WTC11 (cell line): ENCODE measurements at regions not wholly inside any gene's neighbourhood (a gene's known extent, or its start where the extent isn't known, plus 50 kb on each side); places are given as distances from the start of the nearest gene placed in this dataset.
"Not testable (repeated sequence)": the region's sequence is repeated elsewhere in the genome, so short reads cannot be mapped to it uniquely, and the experiment has no call there.

ENCODE experiments used
- ATAC-seq: fragments of 200-7000 bp; cut with Tn5 transposase; 2 replicates; pipeline ENCODE4 v1.10.0; 2021; ENCODE audit warnings: mild to moderate bottlenecking, moderate library complexity
- CTCF ChIA-PET: fragments of 300-600 bp; sonication (Branson Sonifier 250); formaldehyde crosslinking; loops from one replicate; lab custom pipeline; 2021; ENCODE audit warnings: antibody characterized with exemption; lab: Charles Lee
- POLR2A ChIA-PET: fragments of 350-600 bp; sonication (Branson Sonifier 250); formaldehyde crosslinking; loops from one replicate; lab custom pipeline; 2021; ENCODE audit warnings: antibody characterized with exemption; lab: Charles Lee
- DNase-seq: peaks from one replicate; pipeline ENCODE4 v3.0.0; 2021; ENCODE audit warnings: low spot score
- H3K27ac Mint-ChIP-seq: 2 replicates; pipeline ENCODE4 v1.8.0; 2021; ENCODE audit warnings: mixed read lengths
- H3K27me3 Mint-ChIP-seq: 2 replicates; pipeline ENCODE4 v1.8.0; 2021; ENCODE audit warnings: low read depth, mild to moderate bottlenecking, moderate library complexity, mixed read lengths
- H3K36me3 Mint-ChIP-seq: 2 replicates; pipeline ENCODE4 v1.8.0; 2021; ENCODE audit warnings: mixed read lengths
- H3K4me1 Mint-ChIP-seq: 2 replicates; pipeline ENCODE4 v1.8.0; 2022; ENCODE audit warnings: mixed read lengths
- H3K4me3 Mint-ChIP-seq: 2 replicates; pipeline ENCODE4 v1.8.0; 2021; ENCODE audit warnings: mild to moderate bottlenecking, moderate library complexity, mixed read lengths
- H3K9me3 Mint-ChIP-seq: 2 replicates; pipeline ENCODE4 v1.8.0; 2021; ENCODE audit warnings: mixed read lengths
- GTF2I ChIP-seq: fragments of 250-450 bp; sonication (Bioruptor Pico); conservative IDR thresholded peaks from 2 replicates; pipeline ENCODE4 v1.4.0; 2021; ENCODE audit warnings: mild to moderate bottlenecking
- NFE2L1 ChIP-seq: sonication (generic); formaldehyde crosslinking; IDR thresholded peaks from 2 replicates; pipeline ENCODE4 v1.8.1; 2023; ENCODE audit warnings: missing genetic modification reagents
- RORB ChIP-seq: fragments of 250-450 bp; sonication (Bioruptor Pico); IDR thresholded peaks from 2 replicates; pipeline ENCODE4 v1.9.0; 2021; ENCODE audit warnings: mild to moderate bottlenecking
- SMAD3 ChIP-seq: sonication (generic); formaldehyde crosslinking; IDR thresholded peaks from 2 replicates; pipeline ENCODE4 v1.8.0; 2022; ENCODE audit warnings: missing genetic modification reagents, mild to moderate bottlenecking, borderline replicate concordance
- SMAD4 ChIP-seq: sonication (generic); formaldehyde crosslinking; IDR thresholded peaks from 2 replicates; pipeline ENCODE4 v1.8.0; 2022; ENCODE audit warnings: mild to moderate bottlenecking, missing genetic modification reagents
- TF ChIP-seq, protein P1 (sequence below): sonication (generic); formaldehyde crosslinking; IDR thresholded peaks from 2 replicates; pipeline ENCODE4 v1.8.0; 2022; ENCODE audit warnings: mild to moderate bottlenecking, missing genetic modification reagents
- TF ChIP-seq, protein P2 (sequence below): sonication (generic); formaldehyde crosslinking; IDR thresholded peaks from 2 replicates; pipeline ENCODE4 v1.8.1; 2023; ENCODE audit warnings: mild to moderate bottlenecking, missing genetic modification reagents
- TF ChIP-seq, protein P3 (sequence below): sonication (generic); formaldehyde crosslinking; IDR thresholded peaks from 2 replicates; pipeline ENCODE4 v1.8.0; 2022; ENCODE audit warnings: mild to moderate bottlenecking, missing genetic modification reagents
- TF ChIP-seq, protein P4 (sequence below): fragments of 250-450 bp; sonication (Bioruptor Pico); IDR thresholded peaks from 2 replicates; pipeline ENCODE4 v1.9.0; 2021; ENCODE audit warnings: mild to moderate bottlenecking
- TF ChIP-seq, protein P5 (sequence below): sonication (generic); formaldehyde crosslinking; IDR thresholded peaks from 2 replicates; pipeline ENCODE4 v1.8.1; 2023; ENCODE audit warnings: mild to moderate bottlenecking, missing genetic modification reagents, borderline replicate concordance
- TF ChIP-seq, protein P6 (sequence below): fragments of 250-450 bp; sonication (Bioruptor Pico); IDR thresholded peaks from 2 replicates; pipeline ENCODE4 v2.1.2; 2022; ENCODE audit warnings: mild to moderate bottlenecking, moderate library complexity
- TF ChIP-seq, protein P7 (sequence below): fragments of 250-450 bp; sonication (Bioruptor Pico); IDR thresholded peaks from 2 replicates; pipeline ENCODE4 v1.9.0; 2021; ENCODE audit warnings: moderate library complexity, mild to moderate bottlenecking, inconsistent platforms, borderline replicate concordance
- TF ChIP-seq, protein P8 (sequence below): sonication (generic); formaldehyde crosslinking; IDR thresholded peaks from 2 replicates; pipeline ENCODE4 v1.8.1; 2023; ENCODE audit warnings: mild to moderate bottlenecking, moderate library complexity, missing genetic modification reagents

DNA sequence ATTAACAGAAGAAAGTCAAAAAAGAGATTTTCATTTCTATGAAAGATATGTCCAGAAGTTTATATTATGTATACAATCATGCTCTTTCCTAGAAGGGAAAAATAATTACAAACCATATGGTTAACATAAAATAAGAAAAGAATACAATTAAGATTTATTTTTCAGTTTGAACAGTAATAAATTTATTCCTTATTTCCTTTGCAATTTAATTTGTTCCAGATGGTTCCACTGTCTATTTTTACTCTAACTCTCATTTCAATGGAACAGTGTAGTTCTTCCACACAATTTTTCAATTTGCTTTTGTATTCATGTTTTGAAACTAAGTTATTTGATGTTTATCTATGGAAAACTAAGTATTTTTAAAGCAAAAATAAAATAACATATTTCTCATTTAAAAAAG is 1026.3 kb downstream of the TAF11L14 start (continued):
- TF ChIP-seq, protein P1, sequence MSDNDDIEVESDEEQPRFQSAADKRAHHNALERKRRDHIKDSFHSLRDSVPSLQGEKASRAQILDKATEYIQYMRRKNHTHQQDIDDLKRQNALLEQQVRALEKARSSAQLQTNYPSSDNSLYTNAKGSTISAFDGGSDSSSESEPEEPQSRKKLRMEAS: no peak
- TF ChIP-seq, protein P2, sequence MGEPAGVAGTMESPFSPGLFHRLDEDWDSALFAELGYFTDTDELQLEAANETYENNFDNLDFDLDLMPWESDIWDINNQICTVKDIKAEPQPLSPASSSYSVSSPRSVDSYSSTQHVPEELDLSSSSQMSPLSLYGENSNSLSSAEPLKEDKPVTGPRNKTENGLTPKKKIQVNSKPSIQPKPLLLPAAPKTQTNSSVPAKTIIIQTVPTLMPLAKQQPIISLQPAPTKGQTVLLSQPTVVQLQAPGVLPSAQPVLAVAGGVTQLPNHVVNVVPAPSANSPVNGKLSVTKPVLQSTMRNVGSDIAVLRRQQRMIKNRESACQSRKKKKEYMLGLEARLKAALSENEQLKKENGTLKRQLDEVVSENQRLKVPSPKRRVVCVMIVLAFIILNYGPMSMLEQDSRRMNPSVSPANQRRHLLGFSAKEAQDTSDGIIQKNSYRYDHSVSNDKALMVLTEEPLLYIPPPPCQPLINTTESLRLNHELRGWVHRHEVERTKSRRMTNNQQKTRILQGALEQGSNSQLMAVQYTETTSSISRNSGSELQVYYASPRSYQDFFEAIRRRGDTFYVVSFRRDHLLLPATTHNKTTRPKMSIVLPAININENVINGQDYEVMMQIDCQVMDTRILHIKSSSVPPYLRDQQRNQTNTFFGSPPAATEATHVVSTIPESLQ (CRISPR knock-in tag): no peak
- TF ChIP-seq SMAD3 (CRISPR knock-in tag) (no peak), NFE2L1 (CRISPR knock-in tag) (no peak)
- TF ChIP-seq, protein P3, sequence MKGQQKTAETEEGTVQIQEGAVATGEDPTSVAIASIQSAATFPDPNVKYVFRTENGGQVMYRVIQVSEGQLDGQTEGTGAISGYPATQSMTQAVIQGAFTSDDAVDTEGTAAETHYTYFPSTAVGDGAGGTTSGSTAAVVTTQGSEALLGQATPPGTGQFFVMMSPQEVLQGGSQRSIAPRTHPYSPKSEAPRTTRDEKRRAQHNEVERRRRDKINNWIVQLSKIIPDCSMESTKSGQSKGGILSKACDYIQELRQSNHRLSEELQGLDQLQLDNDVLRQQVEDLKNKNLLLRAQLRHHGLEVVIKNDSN (CRISPR knock-in tag): no peak
- TF ChIP-seq, protein P4, sequence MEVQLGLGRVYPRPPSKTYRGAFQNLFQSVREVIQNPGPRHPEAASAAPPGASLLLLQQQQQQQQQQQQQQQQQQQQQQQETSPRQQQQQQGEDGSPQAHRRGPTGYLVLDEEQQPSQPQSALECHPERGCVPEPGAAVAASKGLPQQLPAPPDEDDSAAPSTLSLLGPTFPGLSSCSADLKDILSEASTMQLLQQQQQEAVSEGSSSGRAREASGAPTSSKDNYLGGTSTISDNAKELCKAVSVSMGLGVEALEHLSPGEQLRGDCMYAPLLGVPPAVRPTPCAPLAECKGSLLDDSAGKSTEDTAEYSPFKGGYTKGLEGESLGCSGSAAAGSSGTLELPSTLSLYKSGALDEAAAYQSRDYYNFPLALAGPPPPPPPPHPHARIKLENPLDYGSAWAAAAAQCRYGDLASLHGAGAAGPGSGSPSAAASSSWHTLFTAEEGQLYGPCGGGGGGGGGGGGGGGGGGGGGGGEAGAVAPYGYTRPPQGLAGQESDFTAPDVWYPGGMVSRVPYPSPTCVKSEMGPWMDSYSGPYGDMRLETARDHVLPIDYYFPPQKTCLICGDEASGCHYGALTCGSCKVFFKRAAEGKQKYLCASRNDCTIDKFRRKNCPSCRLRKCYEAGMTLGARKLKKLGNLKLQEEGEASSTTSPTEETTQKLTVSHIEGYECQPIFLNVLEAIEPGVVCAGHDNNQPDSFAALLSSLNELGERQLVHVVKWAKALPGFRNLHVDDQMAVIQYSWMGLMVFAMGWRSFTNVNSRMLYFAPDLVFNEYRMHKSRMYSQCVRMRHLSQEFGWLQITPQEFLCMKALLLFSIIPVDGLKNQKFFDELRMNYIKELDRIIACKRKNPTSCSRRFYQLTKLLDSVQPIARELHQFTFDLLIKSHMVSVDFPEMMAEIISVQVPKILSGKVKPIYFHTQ (CRISPR knock-in tag): no peak

DNA sequence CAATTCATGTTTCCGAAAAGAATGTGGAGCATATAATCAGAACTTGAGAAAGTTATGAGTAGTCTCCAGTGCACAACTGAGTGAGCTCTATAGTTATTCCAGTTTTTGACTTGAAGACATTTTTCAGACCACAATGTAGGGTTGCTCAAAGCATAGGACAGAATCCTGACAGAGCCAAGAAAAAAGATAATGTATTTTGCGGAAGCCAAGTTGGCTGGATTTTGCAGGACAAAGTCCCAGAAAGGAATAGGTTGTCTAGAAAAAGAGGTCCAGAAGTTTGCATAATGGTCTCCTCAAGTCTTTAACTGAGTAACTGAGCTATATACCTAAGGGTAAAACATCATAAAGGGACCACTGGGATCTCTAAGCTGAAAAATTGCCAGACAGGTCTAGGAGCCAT is 1028.0 kb downstream of the TAF11L14 start:
- no peak for DNase-seq
- peak overlapping the region; percentile 36; the same call in 1 of the 2 replicates for H3K27ac Mint-ChIP-seq
- CTCF ChIA-PET: no interaction called here
- H3K4me1 Mint-ChIP-seq: peaks cover 32% of the 10 kb centered on the region
- peaks cover 14% of the 10 kb centered on the region for H3K9me3 Mint-ChIP-seq
- ATAC-seq: no peak
- peaks cover 65% of the 10 kb centered on the region for H3K36me3 Mint-ChIP-seq
- H3K27me3 Mint-ChIP-seq: no peaks in the 10 kb centered on the region
- POLR2A ChIA-PET: no interaction called here
- no peak for TF ChIP-seq RORB (CRISPR knock-in tag)
- TF ChIP-seq, protein P5, sequence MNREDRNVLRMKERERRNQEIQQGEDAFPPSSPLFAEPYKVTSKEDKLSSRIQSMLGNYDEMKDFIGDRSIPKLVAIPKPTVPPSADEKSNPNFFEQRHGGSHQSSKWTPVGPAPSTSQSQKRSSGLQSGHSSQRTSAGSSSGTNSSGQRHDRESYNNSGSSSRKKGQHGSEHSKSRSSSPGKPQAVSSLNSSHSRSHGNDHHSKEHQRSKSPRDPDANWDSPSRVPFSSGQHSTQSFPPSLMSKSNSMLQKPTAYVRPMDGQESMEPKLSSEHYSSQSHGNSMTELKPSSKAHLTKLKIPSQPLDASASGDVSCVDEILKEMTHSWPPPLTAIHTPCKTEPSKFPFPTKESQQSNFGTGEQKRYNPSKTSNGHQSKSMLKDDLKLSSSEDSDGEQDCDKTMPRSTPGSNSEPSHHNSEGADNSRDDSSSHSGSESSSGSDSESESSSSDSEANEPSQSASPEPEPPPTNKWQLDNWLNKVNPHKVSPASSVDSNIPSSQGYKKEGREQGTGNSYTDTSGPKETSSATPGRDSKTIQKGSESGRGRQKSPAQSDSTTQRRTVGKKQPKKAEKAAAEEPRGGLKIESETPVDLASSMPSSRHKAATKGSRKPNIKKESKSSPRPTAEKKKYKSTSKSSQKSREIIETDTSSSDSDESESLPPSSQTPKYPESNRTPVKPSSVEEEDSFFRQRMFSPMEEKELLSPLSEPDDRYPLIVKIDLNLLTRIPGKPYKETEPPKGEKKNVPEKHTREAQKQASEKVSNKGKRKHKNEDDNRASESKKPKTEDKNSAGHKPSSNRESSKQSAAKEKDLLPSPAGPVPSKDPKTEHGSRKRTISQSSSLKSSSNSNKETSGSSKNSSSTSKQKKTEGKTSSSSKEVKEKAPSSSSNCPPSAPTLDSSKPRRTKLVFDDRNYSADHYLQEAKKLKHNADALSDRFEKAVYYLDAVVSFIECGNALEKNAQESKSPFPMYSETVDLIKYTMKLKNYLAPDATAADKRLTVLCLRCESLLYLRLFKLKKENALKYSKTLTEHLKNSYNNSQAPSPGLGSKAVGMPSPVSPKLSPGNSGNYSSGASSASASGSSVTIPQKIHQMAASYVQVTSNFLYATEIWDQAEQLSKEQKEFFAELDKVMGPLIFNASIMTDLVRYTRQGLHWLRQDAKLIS (CRISPR knock-in tag): no peak
- TF ChIP-seq, protein P6, sequence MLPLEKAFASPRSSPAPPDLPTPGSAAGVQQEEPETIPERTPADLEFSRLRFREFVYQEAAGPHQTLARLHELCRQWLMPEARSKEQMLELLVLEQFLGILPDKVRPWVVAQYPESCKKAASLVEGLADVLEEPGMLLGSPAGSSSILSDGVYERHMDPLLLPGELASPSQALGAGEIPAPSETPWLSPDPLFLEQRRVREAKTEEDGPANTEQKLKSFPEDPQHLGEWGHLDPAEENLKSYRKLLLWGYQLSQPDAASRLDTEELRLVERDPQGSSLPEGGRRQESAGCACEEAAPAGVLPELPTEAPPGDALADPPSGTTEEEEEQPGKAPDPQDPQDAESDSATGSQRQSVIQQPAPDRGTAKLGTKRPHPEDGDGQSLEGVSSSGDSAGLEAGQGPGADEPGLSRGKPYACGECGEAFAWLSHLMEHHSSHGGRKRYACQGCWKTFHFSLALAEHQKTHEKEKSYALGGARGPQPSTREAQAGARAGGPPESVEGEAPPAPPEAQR (CRISPR knock-in tag): no peak
- TF ChIP-seq, protein P7, sequence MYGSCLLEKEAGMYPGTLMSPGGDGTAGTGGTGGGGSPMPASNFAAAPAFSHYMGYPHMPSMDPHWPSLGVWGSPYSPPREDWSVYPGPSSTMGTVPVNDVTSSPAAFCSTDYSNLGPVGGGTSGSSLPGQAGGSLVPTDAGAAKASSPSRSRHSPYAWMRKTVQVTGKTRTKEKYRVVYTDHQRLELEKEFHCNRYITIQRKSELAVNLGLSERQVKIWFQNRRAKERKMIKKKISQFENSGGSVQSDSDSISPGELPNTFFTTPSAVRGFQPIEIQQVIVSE (CRISPR knock-in tag): no peak
- TF ChIP-seq, protein P8, sequence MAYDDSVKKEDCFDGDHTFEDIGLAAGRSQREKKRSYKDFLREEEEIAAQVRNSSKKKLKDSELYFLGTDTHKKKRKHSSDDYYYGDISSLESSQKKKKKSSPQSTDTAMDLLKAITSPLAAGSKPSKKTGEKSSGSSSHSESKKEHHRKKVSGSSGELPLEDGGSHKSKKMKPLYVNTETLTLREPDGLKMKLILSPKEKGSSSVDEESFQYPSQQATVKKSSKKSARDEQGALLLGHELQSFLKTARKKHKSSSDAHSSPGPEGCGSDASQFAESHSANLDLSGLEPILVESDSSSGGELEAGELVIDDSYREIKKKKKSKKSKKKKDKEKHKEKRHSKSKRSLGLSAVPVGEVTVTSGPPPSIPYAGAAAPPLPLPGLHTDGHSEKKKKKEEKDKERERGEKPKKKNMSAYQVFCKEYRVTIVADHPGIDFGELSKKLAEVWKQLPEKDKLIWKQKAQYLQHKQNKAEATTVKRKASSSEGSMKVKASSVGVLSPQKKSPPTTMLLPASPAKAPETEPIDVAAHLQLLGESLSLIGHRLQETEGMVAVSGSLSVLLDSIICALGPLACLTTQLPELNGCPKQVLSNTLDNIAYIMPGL (CRISPR knock-in tag): no peak
- TF ChIP-seq SMAD4 (CRISPR knock-in tag): no peak
- no peak for TF ChIP-seq GTF2I (CRISPR knock-in tag)
- H3K4me3 Mint-ChIP-seq: no peak overlapping the region

DNA sequence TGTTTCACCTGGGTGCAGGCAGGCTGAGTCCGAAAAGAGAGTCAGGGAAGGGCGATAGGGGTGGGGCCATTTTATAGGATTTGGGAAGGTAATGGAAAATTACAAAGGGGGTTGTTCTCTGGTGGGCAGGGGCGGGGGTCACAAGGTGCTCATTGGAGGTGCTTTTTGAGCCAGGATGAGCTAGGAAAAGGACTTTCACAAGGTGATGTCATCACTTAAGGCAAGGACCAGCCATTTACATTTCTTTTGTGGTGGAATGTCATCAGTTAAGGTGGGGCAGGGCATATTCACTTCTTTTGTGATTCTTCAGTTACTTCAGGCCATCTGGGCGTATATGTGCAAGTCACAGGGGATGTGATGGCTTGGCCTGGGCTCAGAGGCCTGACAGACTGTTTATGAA is 1040.0 kb downstream of the TAF11L14 start:
- H3K27me3 Mint-ChIP-seq, POLR2A ChIA-PET, ATAC-seq, CTCF ChIA-PET, H3K9me3 Mint-ChIP-seq: not testable (repeated sequence)
- Mint-ChIP-seq H3K27ac (peak overlapping the region; percentile 94), H3K4me3 (peak overlapping the region; percentile 93), H3K4me1 (peaks cover 42% of the 10 kb centered on the region), H3K36me3 (peaks cover 41% of the 10 kb centered on the region)
- DNase-seq: peak; percentile 35
